ENCODE measurements at regions not wholly inside any gene's neighbourhood (a gene's known extent, or its start where the extent isn't known, plus 50 kb on each side); places are given as distances from the start of the nearest gene placed in this dataset.

DNA sequence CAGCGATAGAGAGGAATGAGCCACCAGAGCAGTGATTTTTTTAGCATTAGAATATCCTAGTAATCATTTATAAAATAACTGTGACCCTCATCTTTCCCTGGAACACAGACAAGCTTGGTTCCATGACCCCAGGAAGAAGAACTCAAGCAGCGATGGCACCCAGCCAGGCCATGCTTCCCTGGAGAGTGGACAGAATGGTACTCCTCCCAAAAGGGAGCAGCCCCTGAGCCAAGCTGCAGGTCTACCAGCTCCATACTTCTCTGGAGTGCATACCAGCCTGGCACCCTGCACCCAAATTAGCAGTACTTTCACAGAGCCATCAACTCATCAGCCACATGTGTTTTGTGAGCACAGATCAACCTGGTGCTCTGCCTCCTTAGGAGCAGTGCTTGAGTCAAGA lies 310.9 kb upstream of the PCDH10 start:
- Histone ChIP-seq H4K20me1 (ENCODE audit: insufficient read depth, low read length, poor library complexity, severe bottlenecking) (no peaks in the 10 kb centered on the region), H3F3A (ENCODE audit: low read depth) (no peaks in the 10 kb centered on the region), H3K4me2 (ENCODE audit: low read depth, low read length, poor library complexity, severe bottlenecking) (no peak overlapping the region), H3K4me3 (ENCODE audit: low read length, poor library complexity, severe bottlenecking) (no peak overlapping the region), H3K9me3 (ENCODE audit: insufficient read depth, low read depth, low read length) (no peaks in the 10 kb centered on the region; the same call in 1 of the 2 replicates), H3K27me3 (ENCODE audit: insufficient read depth, low read length, poor library complexity, severe bottlenecking) (no peaks in the 10 kb centered on the region), H2AFZ (ENCODE audit: low read length) (no peak overlapping the region), H3K79me2 (ENCODE audit: insufficient read depth, low read length) (no peaks in the 10 kb centered on the region), H3K4me1 (ENCODE audit: insufficient read depth, low read length, poor library complexity, severe bottlenecking) (no peaks in the 10 kb centered on the region), H3K9me2 (replicated peaks; ENCODE audit: low read depth, low read length) (no peaks in the 10 kb centered on the region), H3K9ac (ENCODE audit: low read depth, low read length, poor library complexity, severe bottlenecking) (no peak overlapping the region), H3K36me3 (ENCODE audit: insufficient read depth, low read length) (no peaks in the 10 kb centered on the region)
- no peak for TF ChIP-seq EZH2phosphoT487 (IDR thresholded peaks at IDR 0.05; ENCODE audit: borderline replicate concordance)
- TF ChIP-seq, protein P1, sequence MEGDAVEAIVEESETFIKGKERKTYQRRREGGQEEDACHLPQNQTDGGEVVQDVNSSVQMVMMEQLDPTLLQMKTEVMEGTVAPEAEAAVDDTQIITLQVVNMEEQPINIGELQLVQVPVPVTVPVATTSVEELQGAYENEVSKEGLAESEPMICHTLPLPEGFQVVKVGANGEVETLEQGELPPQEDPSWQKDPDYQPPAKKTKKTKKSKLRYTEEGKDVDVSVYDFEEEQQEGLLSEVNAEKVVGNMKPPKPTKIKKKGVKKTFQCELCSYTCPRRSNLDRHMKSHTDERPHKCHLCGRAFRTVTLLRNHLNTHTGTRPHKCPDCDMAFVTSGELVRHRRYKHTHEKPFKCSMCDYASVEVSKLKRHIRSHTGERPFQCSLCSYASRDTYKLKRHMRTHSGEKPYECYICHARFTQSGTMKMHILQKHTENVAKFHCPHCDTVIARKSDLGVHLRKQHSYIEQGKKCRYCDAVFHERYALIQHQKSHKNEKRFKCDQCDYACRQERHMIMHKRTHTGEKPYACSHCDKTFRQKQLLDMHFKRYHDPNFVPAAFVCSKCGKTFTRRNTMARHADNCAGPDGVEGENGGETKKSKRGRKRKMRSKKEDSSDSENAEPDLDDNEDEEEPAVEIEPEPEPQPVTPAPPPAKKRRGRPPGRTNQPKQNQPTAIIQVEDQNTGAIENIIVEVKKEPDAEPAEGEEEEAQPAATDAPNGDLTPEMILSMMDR (conservative IDR thresholded peaks at IDR 0.05; ENCODE audit: low read length) = no peak

DNA sequence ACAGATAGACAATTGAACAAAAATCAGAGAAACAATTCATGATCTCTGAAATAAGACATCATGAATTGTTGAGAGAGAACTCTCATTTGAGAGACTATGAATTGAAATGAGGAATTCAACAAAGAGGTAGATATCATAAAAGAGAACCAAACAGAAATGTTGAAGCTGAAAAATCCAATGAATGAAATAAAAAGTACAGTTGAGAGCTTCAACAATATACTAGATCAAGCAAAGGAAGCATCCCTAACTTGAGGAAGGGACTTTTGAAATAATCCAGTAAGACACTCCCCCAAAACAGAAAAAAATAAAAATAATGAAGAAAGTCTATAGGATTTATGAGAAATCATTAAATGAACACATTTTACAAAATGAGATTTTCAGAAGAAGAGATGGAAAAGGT lies 310.0 kb upstream of the PCDH10 start:
- Histone ChIP-seq H3K4me2 (ENCODE audit: low read depth, low read length, poor library complexity, severe bottlenecking) (no peak overlapping the region), H3K9me2 (replicated peaks; ENCODE audit: low read depth, low read length) (no peaks in the 10 kb centered on the region), H3F3A (ENCODE audit: low read depth) (no peaks in the 10 kb centered on the region), H3K9me3 (ENCODE audit: insufficient read depth, low read depth, low read length) (no peaks in the 10 kb centered on the region; the same call in 1 of the 2 replicates), H3K9ac (ENCODE audit: low read depth, low read length, poor library complexity, severe bottlenecking) (no peak overlapping the region), H3K27me3 (ENCODE audit: insufficient read depth, low read length, poor library complexity, severe bottlenecking) (no peaks in the 10 kb centered on the region), H3K79me2 (ENCODE audit: insufficient read depth, low read length) (no peaks in the 10 kb centered on the region), H4K20me1 (ENCODE audit: insufficient read depth, low read length, poor library complexity, severe bottlenecking) (no peaks in the 10 kb centered on the region), H3K4me1 (ENCODE audit: insufficient read depth, low read length, poor library complexity, severe bottlenecking) (no peaks in the 10 kb centered on the region), H2AFZ (ENCODE audit: low read length) (no peak overlapping the region), H3K36me3 (ENCODE audit: insufficient read depth, low read length) (no peaks in the 10 kb centered on the region), H3K4me3 (ENCODE audit: low read length, poor library complexity, severe bottlenecking) (no peak overlapping the region)
- TF ChIP-seq, protein P1 (conservative IDR thresholded peaks at IDR 0.05; ENCODE audit: low read length) = no peak
- no peak for TF ChIP-seq EZH2phosphoT487 (IDR thresholded peaks at IDR 0.05; ENCODE audit: borderline replicate concordance)

DNA sequence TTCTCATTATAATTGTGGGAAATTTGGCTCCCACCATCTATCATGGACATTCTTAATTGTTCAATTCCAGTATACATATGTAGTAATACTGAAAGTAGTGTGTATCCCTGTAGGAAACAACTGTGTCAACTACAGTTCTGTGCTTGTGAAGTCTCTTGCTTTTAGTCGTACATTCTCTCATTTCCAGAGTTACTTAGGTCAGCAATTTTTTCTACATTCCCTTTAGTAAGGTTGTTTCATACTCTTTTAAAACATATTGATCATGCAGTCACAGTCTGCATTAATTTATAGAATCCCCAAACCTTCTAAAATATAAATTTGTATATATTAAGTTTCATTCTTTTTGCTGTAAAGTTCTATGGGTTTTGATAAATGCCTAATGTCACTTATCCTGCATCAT lies 289.2 kb upstream of the PCDH10 start:
- no peaks in the 10 kb centered on the region for H3K79me2 ChIP-seq (ENCODE audit: insufficient read depth, low read length)
- no peak overlapping the region for H3K9ac ChIP-seq (ENCODE audit: low read depth, low read length, poor library complexity, severe bottlenecking)
- H2AFZ ChIP-seq (ENCODE audit: low read length) = no peak overlapping the region
- H4K20me1 ChIP-seq (ENCODE audit: insufficient read depth, low read length, poor library complexity, severe bottlenecking) = no peaks in the 10 kb centered on the region
- H3K4me2 ChIP-seq (ENCODE audit: low read depth, low read length, poor library complexity, severe bottlenecking) = no peak overlapping the region
- no peaks in the 10 kb centered on the region for H3K9me3 ChIP-seq (ENCODE audit: insufficient read depth, low read depth, low read length)
- H3K9me2 ChIP-seq (replicated peaks; ENCODE audit: low read depth, low read length) = no peaks in the 10 kb centered on the region
- no peaks in the 10 kb centered on the region for H3K27me3 ChIP-seq (ENCODE audit: insufficient read depth, low read length, poor library complexity, severe bottlenecking)
- H3F3A ChIP-seq (ENCODE audit: low read depth) = no peaks in the 10 kb centered on the region
- H3K4me3 ChIP-seq (ENCODE audit: low read length, poor library complexity, severe bottlenecking) = no peak overlapping the region
- H3K4me1 ChIP-seq (ENCODE audit: insufficient read depth, low read length, poor library complexity, severe bottlenecking) = no peaks in the 10 kb centered on the region
- no peak for TF ChIP-seq EZH2phosphoT487 (IDR thresholded peaks at IDR 0.05; ENCODE audit: borderline replicate concordance)
- TF ChIP-seq, protein P1 (conservative IDR thresholded peaks at IDR 0.05; ENCODE audit: low read length) = no peak
- no peaks in the 10 kb centered on the region for H3K36me3 ChIP-seq (ENCODE audit: insufficient read depth, low read length)

All from Loucy (cell line).